ENCODE measurements at regions not wholly inside any gene's neighbourhood (a gene's known extent, or its start where the extent isn't known, plus 50 kb on each side); places are given as distances from the start of the nearest gene placed in this dataset.

DNA sequence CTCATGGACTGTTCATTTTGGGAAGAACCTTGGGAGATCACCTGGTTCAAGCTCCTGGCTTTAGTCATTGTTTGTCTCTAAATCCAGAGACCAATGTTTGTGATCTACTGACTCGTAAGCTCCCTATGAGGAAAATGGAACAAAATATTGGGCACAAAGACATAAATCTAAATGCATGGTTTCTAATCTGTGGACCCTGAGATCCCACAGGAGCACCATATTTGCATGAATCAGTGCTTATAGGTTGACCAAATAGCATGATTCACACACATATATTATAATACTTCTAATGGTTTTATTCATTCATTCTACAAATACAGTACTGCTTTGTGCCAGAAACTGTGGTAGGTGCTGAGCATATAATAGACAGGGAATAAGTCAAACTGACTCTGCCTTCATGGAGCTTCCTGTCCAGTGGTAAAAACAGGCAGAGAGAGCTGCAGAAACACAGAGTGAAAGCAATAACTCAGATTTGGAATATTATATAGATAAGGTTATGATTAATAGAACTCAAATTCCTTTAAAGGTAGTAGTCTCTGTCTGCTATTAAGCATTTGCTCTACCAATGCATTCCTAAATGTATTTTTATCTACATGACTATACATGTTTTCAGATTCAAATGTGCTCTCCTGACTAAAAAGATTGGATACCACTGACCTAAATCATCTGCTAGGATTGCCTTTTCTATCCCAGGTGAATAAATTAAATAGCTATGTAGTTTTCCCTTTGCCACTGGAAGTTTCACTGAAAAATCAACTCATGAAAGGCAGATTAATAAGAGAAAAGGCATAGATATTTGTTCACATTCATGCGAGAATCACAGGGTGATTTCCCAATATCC lies 198.6 kb upstream of the CAMK1G start:
- no peak overlapping the region for H3K9ac ChIP-seq (ENCODE audit: low read depth, low read length)
- H3K9me3 ChIP-seq (ENCODE audit: control insufficient read depth, insufficient read depth, low read length): no peaks in the 10 kb centered on the region
- no peak overlapping the region for H3K4me3 ChIP-seq (ENCODE audit: low read depth, low read length)
- no peaks in the 10 kb centered on the region for H3K27me3 ChIP-seq (ENCODE audit: control insufficient read depth, insufficient read depth, low read length)
- H3K36me3 ChIP-seq (ENCODE audit: control insufficient read depth, insufficient read depth, low read length): no peaks in the 10 kb centered on the region
- peaks cover 28% of the 10 kb centered on the region for H3K4me1 ChIP-seq (ENCODE audit: control insufficient read depth, insufficient read depth, low read length)

DNA sequence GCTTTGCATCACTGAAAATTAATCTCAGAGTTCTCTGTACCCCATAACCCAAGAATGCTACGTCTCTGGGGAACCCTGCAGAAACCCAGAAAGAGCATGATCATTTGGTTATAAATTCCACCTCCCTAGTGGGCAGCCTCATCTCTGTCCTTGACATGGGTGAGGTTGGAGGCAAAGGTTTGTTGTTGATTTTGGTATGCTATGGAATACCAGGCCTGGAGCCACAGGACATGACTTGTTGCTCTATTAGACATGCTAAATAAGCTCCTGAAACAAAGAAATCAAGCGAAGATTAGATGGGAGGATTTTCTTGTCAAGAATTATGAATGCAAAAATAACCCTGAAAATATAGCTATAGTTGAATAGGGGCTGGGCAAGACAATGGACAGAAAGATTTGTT lies 197.4 kb upstream of the CAMK1G start:
- Histone ChIP-seq H3K27me3 (ENCODE audit: control insufficient read depth, insufficient read depth, low read length) (no peaks in the 10 kb centered on the region), H3K36me3 (ENCODE audit: control insufficient read depth, insufficient read depth, low read length) (no peaks in the 10 kb centered on the region), H3K9ac (ENCODE audit: low read depth, low read length) (no peak overlapping the region), H3K9me3 (ENCODE audit: control insufficient read depth, insufficient read depth, low read length) (no peaks in the 10 kb centered on the region), H3K4me3 (ENCODE audit: low read depth, low read length) (no peak overlapping the region), H3K4me1 (ENCODE audit: control insufficient read depth, insufficient read depth, low read length) (peaks cover 28% of the 10 kb centered on the region)

DNA sequence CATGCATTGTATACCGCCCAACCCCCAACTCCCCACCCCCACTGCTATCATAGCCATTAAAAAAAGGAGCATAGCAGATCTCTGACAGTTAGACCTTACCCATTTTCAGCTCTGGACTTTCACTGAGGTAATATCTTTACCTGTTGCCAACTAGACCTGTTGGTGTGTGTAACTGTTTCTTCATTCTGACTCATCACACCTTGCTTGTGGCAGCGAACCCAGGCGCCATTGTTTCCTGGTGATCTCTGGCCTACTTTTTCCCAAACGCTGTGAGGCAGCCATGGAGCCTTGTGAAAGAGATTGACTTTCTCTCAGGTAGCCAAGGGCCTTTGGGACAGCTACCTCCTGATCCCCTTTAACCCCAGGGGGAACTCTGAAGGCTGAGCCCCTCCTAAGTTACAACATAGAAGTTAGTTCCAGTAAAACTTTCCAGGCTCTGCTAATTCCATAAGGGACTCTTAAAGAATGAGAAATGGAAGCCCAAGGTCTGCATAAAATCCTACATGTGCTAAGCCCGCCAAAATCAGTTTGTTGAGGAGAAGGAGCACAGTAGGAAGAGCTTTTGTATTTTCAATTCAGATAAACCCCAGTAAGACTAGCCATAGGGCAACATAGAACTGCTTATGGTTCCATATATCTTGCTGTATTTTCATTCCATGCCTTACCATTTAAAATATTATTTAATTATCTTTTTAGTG lies 196.1 kb upstream of the CAMK1G start:
- H3K4me3 ChIP-seq (ENCODE audit: low read depth, low read length): no peak overlapping the region
- H3K9me3 ChIP-seq (ENCODE audit: control insufficient read depth, insufficient read depth, low read length): no peaks in the 10 kb centered on the region
- no peak overlapping the region for H3K9ac ChIP-seq (ENCODE audit: low read depth, low read length)
- H3K36me3 ChIP-seq (ENCODE audit: control insufficient read depth, insufficient read depth, low read length): no peaks in the 10 kb centered on the region
- H3K4me1 ChIP-seq (ENCODE audit: control insufficient read depth, insufficient read depth, low read length): peaks cover 23% of the 10 kb centered on the region
- H3K27me3 ChIP-seq (ENCODE audit: control insufficient read depth, insufficient read depth, low read length): no peaks in the 10 kb centered on the region

DNA sequence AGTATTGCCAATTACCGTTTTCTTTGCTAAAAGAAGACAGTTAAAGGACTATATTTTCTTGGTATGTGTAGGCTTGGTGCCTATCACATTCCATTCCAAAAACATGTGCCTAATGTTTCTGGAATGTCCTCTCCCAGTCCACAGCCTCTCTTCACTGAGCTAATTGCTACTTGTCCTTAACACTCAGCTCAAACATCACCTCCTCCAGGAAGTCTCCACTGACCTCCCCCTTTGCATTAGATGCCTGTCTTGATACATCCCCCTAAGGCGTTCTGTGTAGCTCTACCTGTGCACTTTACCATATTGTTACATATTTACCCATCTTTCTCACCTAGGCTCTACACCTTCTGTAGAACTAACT lies 195.6 kb upstream of the CAMK1G start:
- no peaks in the 10 kb centered on the region for H3K27me3 ChIP-seq (ENCODE audit: control insufficient read depth, insufficient read depth, low read length)
- peaks cover 18% of the 10 kb centered on the region for H3K4me1 ChIP-seq (ENCODE audit: control insufficient read depth, insufficient read depth, low read length)
- no peaks in the 10 kb centered on the region for H3K36me3 ChIP-seq (ENCODE audit: control insufficient read depth, insufficient read depth, low read length)
- H3K4me3 ChIP-seq (ENCODE audit: low read depth, low read length): no peak overlapping the region
- no peak overlapping the region for H3K9ac ChIP-seq (ENCODE audit: low read depth, low read length)
- H3K9me3 ChIP-seq (ENCODE audit: control insufficient read depth, insufficient read depth, low read length): no peaks in the 10 kb centered on the region

DNA sequence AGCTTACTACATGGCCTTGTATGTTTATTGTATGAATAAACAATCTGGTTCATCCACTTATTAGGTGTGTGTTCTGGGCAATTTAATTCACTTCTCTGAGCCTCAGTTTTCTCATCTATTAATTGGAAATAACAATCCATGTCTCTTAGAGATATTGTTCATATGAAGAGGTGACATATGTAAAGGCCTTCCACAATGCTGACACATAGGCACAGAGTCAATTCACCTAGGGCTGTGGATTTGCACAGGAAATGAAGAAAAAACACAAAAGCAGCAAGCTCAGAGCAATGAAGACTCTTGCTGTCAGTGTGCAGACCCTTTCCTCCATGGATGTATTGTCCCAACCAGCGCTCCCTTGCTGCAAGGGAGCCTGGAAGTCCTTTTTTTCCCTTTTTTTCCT lies 195.2 kb upstream of the CAMK1G start:
- Histone ChIP-seq H3K27me3 (ENCODE audit: control insufficient read depth, insufficient read depth, low read length) (no peaks in the 10 kb centered on the region), H3K4me3 (ENCODE audit: low read depth, low read length) (no peak overlapping the region), H3K9me3 (ENCODE audit: control insufficient read depth, insufficient read depth, low read length) (no peaks in the 10 kb centered on the region), H3K36me3 (ENCODE audit: control insufficient read depth, insufficient read depth, low read length) (no peaks in the 10 kb centered on the region), H3K4me1 (ENCODE audit: control insufficient read depth, insufficient read depth, low read length) (peaks cover 18% of the 10 kb centered on the region), H3K9ac (ENCODE audit: low read depth, low read length) (no peak overlapping the region)

DNA sequence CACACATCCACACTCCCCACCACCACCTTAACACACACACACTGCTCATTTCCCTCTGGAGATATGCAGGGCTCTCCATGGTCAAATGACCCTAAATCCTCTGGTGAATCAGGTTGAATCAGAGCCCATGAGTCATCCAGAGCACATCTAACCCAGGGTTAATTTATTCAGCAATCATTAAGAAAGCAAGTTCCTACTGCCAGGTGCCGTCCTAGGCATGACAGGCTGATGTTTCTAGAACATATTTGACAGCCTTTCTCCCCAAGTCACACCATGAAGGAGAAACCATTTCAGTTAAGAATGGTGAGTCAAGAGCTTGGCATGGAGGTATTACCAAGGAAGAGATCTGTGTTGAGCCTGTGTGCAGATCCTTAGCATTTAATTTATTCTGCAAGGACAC lies 194.3 kb upstream of the CAMK1G start:
- no peak overlapping the region for H3K9ac ChIP-seq (ENCODE audit: low read depth, low read length)
- no peaks in the 10 kb centered on the region for H3K27me3 ChIP-seq (ENCODE audit: control insufficient read depth, insufficient read depth, low read length)
- peaks cover 12% of the 10 kb centered on the region for H3K4me1 ChIP-seq (ENCODE audit: control insufficient read depth, insufficient read depth, low read length)
- H3K9me3 ChIP-seq (ENCODE audit: control insufficient read depth, insufficient read depth, low read length): no peaks in the 10 kb centered on the region
- H3K4me3 ChIP-seq (ENCODE audit: low read depth, low read length): no peak overlapping the region
- H3K36me3 ChIP-seq (ENCODE audit: control insufficient read depth, insufficient read depth, low read length): no peaks in the 10 kb centered on the region

DNA sequence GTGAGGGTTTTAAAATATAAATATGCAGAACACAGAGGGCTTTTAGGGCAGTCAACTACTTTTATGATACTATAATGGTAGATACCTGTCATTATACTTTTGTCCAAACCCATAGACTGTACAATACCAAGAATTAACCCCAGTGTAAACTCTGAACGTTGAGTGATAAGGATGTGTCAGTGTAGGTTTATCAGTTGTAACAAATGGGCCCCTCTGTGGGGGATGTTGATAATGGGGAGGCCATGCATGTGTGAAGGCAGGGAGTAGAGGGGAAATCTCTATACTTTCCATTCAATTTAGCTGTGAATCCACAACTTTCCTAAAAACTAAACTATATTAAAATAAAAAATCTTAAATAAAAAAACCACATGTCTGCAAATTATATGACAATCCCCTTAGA lies 193.5 kb upstream of the CAMK1G start:
- Histone ChIP-seq H3K9ac (ENCODE audit: low read depth, low read length) (no peak overlapping the region), H3K36me3 (ENCODE audit: control insufficient read depth, insufficient read depth, low read length) (no peaks in the 10 kb centered on the region), H3K9me3 (ENCODE audit: control insufficient read depth, insufficient read depth, low read length) (no peaks in the 10 kb centered on the region), H3K4me3 (ENCODE audit: low read depth, low read length) (no peak overlapping the region), H3K27me3 (ENCODE audit: control insufficient read depth, insufficient read depth, low read length) (no peaks in the 10 kb centered on the region), H3K4me1 (ENCODE audit: control insufficient read depth, insufficient read depth, low read length) (peaks cover 8% of the 10 kb centered on the region)

DNA sequence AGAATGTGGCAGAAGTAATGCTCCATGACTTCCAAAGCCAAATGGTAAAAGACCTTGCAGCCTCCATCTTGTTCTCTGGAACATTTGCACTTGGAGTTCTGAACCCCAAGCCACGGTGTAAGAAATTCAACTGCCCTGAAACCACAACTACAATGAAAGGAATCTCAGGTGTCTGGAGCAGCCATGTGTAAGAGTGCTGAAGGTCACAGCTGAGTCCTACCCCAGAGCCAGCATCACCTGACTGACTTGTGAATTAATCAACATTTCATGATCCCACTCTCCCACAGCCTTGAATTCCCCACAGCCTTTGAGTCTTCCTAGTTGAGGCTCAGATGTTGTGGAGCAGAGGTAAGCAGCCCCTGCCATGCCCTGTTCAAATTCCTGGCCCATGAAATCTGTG lies 192.8 kb upstream of the CAMK1G start:
- H3K9me3 ChIP-seq (ENCODE audit: control insufficient read depth, insufficient read depth, low read length): no peaks in the 10 kb centered on the region
- no peaks in the 10 kb centered on the region for H3K36me3 ChIP-seq (ENCODE audit: control insufficient read depth, insufficient read depth, low read length)
- no peak overlapping the region for H3K4me3 ChIP-seq (ENCODE audit: low read depth, low read length)
- peaks cover 11% of the 10 kb centered on the region for H3K4me1 ChIP-seq (ENCODE audit: control insufficient read depth, insufficient read depth, low read length)
- no peak overlapping the region for H3K9ac ChIP-seq (ENCODE audit: low read depth, low read length)
- no peaks in the 10 kb centered on the region for H3K27me3 ChIP-seq (ENCODE audit: control insufficient read depth, insufficient read depth, low read length)

DNA sequence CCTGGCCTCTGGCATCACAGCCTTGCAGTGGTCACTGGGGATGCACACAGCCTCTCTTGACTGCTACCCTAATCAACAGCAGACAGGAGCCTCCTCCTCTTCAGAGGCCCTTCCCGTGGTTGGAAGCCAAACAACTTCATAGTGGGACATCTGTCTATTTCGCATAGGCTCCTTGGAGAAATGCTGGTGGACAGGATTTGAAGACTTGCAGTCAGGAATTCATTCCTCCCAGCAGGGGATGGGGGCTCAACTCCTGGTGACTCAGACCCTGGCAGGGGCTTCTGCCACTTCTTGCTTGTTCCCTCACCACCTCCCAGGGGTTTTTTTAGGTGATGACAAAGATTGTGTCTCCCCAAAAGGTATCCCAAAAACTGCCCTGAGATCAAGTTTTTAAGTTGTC lies 191.7 kb upstream of the CAMK1G start:
- no peaks in the 10 kb centered on the region for H3K27me3 ChIP-seq (ENCODE audit: control insufficient read depth, insufficient read depth, low read length)
- H3K4me3 ChIP-seq (ENCODE audit: low read depth, low read length): no peak overlapping the region
- peaks cover 11% of the 10 kb centered on the region for H3K4me1 ChIP-seq (ENCODE audit: control insufficient read depth, insufficient read depth, low read length)
- no peaks in the 10 kb centered on the region for H3K9me3 ChIP-seq (ENCODE audit: control insufficient read depth, insufficient read depth, low read length)
- H3K9ac ChIP-seq (ENCODE audit: low read depth, low read length): no peak overlapping the region
- no peaks in the 10 kb centered on the region for H3K36me3 ChIP-seq (ENCODE audit: control insufficient read depth, insufficient read depth, low read length)

DNA sequence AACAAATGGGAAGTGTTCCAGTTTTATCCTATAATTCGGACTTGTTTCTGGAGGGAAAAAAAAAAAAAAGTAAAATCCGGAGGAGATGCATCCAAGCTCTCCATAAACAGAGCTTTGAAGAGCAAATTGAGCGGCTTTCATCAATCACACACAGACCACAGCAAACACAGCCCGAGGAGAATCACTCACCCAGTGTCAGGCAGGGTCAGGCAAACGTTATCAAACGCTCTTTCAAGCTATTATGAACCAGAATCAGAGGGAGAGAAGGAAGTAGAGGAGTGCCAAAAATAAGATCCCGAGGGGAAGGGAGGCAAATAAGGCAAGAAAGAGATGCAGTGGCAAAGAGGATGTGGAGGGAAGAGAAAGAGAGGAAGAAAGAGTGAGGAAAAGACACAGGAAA lies 188.3 kb upstream of the CAMK1G start:
- Histone ChIP-seq H3K9ac (ENCODE audit: low read depth, low read length) (no peak overlapping the region), H3K36me3 (ENCODE audit: control insufficient read depth, insufficient read depth, low read length) (no peaks in the 10 kb centered on the region), H3K4me3 (ENCODE audit: low read depth, low read length) (no peak overlapping the region), H3K4me1 (ENCODE audit: control insufficient read depth, insufficient read depth, low read length) (peaks cover 27% of the 10 kb centered on the region), H3K9me3 (ENCODE audit: control insufficient read depth, insufficient read depth, low read length) (no peaks in the 10 kb centered on the region), H3K27me3 (ENCODE audit: control insufficient read depth, insufficient read depth, low read length) (no peaks in the 10 kb centered on the region)

DNA sequence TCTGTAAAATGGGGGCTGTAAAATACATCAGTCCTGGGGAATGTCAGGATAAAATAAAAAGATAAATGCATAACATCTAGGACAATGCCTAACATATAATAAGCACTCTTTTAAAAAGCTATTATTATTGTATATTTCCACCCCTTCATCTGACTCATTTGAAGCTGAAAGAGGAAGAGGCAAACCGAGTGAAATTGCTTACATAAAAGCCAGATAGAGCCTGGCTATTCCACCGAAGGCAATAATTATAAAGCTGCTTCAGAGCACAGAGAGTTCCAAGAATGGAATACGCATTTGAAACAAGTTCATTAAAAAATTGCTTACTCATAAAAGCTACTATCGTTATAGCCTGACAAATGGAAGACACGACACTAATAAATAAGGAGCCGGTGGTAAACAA lies 186.1 kb upstream of the CAMK1G start:
- H3K4me1 ChIP-seq (ENCODE audit: control insufficient read depth, insufficient read depth, low read length): peaks cover 27% of the 10 kb centered on the region
- no peak overlapping the region for H3K9ac ChIP-seq (ENCODE audit: low read depth, low read length)
- H3K27me3 ChIP-seq (ENCODE audit: control insufficient read depth, insufficient read depth, low read length): no peaks in the 10 kb centered on the region
- no peaks in the 10 kb centered on the region for H3K36me3 ChIP-seq (ENCODE audit: control insufficient read depth, insufficient read depth, low read length)
- H3K4me3 ChIP-seq (ENCODE audit: low read depth, low read length): no peak overlapping the region
- no peaks in the 10 kb centered on the region for H3K9me3 ChIP-seq (ENCODE audit: control insufficient read depth, insufficient read depth, low read length)

DNA sequence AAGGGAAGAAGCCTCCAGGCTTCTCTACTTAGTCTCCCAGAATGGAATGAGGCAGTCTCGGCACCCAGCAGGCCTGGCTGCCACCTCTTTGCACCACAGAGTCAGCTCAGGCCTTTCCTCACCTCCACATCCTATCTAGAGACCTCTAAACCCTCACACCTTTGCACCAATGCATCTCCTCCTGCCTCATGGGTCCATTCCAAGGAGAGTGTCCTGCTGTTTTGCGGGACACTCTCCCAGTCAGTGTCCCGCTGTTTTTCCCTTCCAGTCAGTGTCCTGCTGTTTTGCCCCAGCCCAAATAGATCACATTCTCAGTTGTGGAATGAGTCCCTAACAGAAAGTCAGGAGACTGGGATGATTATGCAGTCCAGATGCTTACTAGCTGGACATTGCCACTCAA lies 185.6 kb upstream of the CAMK1G start:
- Histone ChIP-seq H3K36me3 (ENCODE audit: control insufficient read depth, insufficient read depth, low read length) (no peaks in the 10 kb centered on the region), H3K27me3 (ENCODE audit: control insufficient read depth, insufficient read depth, low read length) (no peaks in the 10 kb centered on the region), H3K4me3 (ENCODE audit: low read depth, low read length) (no peak overlapping the region), H3K4me1 (ENCODE audit: control insufficient read depth, insufficient read depth, low read length) (peaks cover 27% of the 10 kb centered on the region), H3K9me3 (ENCODE audit: control insufficient read depth, insufficient read depth, low read length) (no peaks in the 10 kb centered on the region), H3K9ac (ENCODE audit: low read depth, low read length) (no peak overlapping the region)
